Gastroesophageal sphincter (tissue), 4 donors: ENCODE measurements at regions not wholly inside any gene's neighbourhood (a gene's known extent, or its start where the extent isn't known, plus 50 kb on each side); places are given as distances from the start of the nearest gene placed in this dataset.

Source experiments
- ATAC-seq: fragments of 150-250 bp; one replicate; pipeline ENCODE4 v1.9.1; 2016; ENCODE audit warnings: mild to moderate bottlenecking, moderate library complexity
- H3K27ac ChIP-seq, 4 donors: fragments of 200-600 bp; sonication (generic) in 3 of 4; 1 replicate in 3 of 4; 2 replicates in 1 of 4; pipeline ENCODE4 v1.5.1; 2016 to 2019
- H3K27me3 ChIP-seq: fragments of 200-600 bp; sonication (generic); one replicate; pipeline ENCODE4 v1.5.1; 2019
- H3K36me3 ChIP-seq, 2 donors: fragments of 200-600 bp; sonication (generic); one replicate each; pipeline ENCODE4 v1.5.1; 2019; ENCODE audit warnings: control low read depth in 1 of 2
- H3K4me1 ChIP-seq, 3 donors: fragments of 200-600 bp; sonication (generic); 1 replicate in 2 of 3; 2 replicates in 1 of 3; pipeline ENCODE4 v1.5.1; 2016 to 2019; ENCODE audit warnings: control low read depth in 2 of 3
- H3K4me3 ChIP-seq, 2 donors: fragments of 200-600 bp; sonication (generic); one replicate each; pipeline ENCODE4 v1.5.1; 2019; ENCODE audit warnings: mild to moderate bottlenecking in 1 of 2, moderate library complexity in 1 of 2
- H3K9me3 ChIP-seq, 3 donors: fragments of 200-600 bp; sonication (generic); one replicate each; pipeline ENCODE4 v1.5.1; 2017 to 2019; ENCODE audit warnings: control low read depth in 2 of 3
- CTCF ChIP-seq, 4 experiments: fragments of 200-600 bp in 2 of 4; fragments of 450-650 bp in 2 of 4; sonication (generic) in 1 of 4; IDR thresholded peaks; one replicate each; pipeline ENCODE4 v1.5.1; 2017 to 2019; ENCODE audit warnings: antibody characterized with exemption in 4 of 4, mild to moderate bottlenecking in 2 of 4, moderate library complexity in 2 of 4
- EP300 ChIP-seq: sonication (generic); formaldehyde crosslinking; IDR thresholded peaks from one replicate; pipeline ENCODE4 v1.6.1; 2017; ENCODE audit warnings: antibody characterized with exemption, mild to moderate bottlenecking
- POLR2A ChIP-seq, 2 donors: fragments of 450-650 bp; IDR thresholded peaks; one replicate each; pipeline ENCODE4 v1.6.1; 2017; ENCODE audit warnings: antibody characterized with exemption in 2 of 2, mild to moderate bottlenecking in 2 of 2, moderate library complexity in 1 of 2
- POLR2AphosphoS5 ChIP-seq: sonication (generic); formaldehyde crosslinking; IDR thresholded peaks from one replicate; pipeline ENCODE4 v1.6.1; 2017; ENCODE audit warnings: antibody characterized with exemption
- WGBS, 2 donors: methylation state at CpG; one replicate each; pipeline ENCODE4 v1.1.5; 2018; ENCODE audit warnings: low coverage in 1 of 2; 5-methylcytosine and 5-hydroxymethylcytosine counted together

- Histone ChIP-seq H3K4me3 (no peak overlapping the region), H3K9me3 (no peaks in the 10 kb centered on the region), H3K36me3 (no peaks in the 10 kb centered on the region), H3K27ac (no peak overlapping the region), H3K27me3 (no peaks in the 10 kb centered on the region), H3K4me1 (no peaks in the 10 kb centered on the region)
- no peak for ATAC-seq
- 96 to 100% methylated on average over 2 of the region's 2 CpGs for WGBS, 2 donors
- no peak for TF ChIP-seq EP300
- no peak for TF ChIP-seq POLR2A (IDR thresholded peaks at IDR 0.05)
- no peak for TF ChIP-seq CTCF (IDR thresholded peaks at IDR 0.05)
- TF ChIP-seq POLR2AphosphoS5: no peak
Measured at GRCh38 chr3:76035117-76035516, 249.8 kb upstream of the ZNF717 start.

- 59 to 87% methylated on average over 2 of the region's 2 CpGs for WGBS, 2 donors
- H3K27me3 ChIP-seq: no peaks in the 10 kb centered on the region
- H3K4me1 ChIP-seq: no peaks in the 10 kb centered on the region
- H3K4me3 ChIP-seq: no peak overlapping the region
- no peak for TF ChIP-seq EP300
- no peak for TF ChIP-seq CTCF (IDR thresholded peaks at IDR 0.05)
- TF ChIP-seq POLR2A (IDR thresholded peaks at IDR 0.05): no peak
- no peak for TF ChIP-seq POLR2AphosphoS5
- no peak for ATAC-seq
- no peak overlapping the region for H3K27ac ChIP-seq
- no peaks in the 10 kb centered on the region for H3K9me3 ChIP-seq
- no peaks in the 10 kb centered on the region for H3K36me3 ChIP-seq
Measured at GRCh38 chr3:76038949-76039348, 253.6 kb upstream of the ZNF717 start.

GRCh38 chr3:76039431-76039830, 254.1 kb upstream of the ZNF717 start:
- Histone ChIP-seq H3K4me1 (no peaks in the 10 kb centered on the region), H3K27me3 (no peaks in the 10 kb centered on the region), H3K9me3 (no peaks in the 10 kb centered on the region), H3K27ac (no peak overlapping the region), H3K4me3 (no peak overlapping the region), H3K36me3 (no peaks in the 10 kb centered on the region)
- ATAC-seq: no peak
- no peak for TF ChIP-seq POLR2AphosphoS5
- no peak for TF ChIP-seq EP300
- no peak for TF ChIP-seq POLR2A (IDR thresholded peaks at IDR 0.05)
- no peak for TF ChIP-seq CTCF (IDR thresholded peaks at IDR 0.05)

GRCh38 chr3:76040946-76041345, 255.6 kb upstream of the ZNF717 start:
- Histone ChIP-seq H3K4me3 (no peak overlapping the region), H3K9me3 (no peaks in the 10 kb centered on the region), H3K27me3 (no peaks in the 10 kb centered on the region), H3K36me3 (no peaks in the 10 kb centered on the region), H3K4me1 (peaks cover 0 to 5% (median 0%) of the 10 kb centered on the region in 3 donors), H3K27ac (no peak overlapping the region)
- no peak for ATAC-seq
- 71 to 73% methylated on average over 1 of the region's 1 CpG for WGBS, 2 donors
- no peak for TF ChIP-seq EP300

GRCh38 chr3:76043746-76044145, 258.4 kb upstream of the ZNF717 start:
- Histone ChIP-seq H3K9me3 (no peaks in the 10 kb centered on the region), H3K27ac (no peak overlapping the region), H3K4me1 (peaks cover 0 to 5% (median 0%) of the 10 kb centered on the region in 3 donors), H3K4me3 (no peak overlapping the region), H3K36me3 (no peaks in the 10 kb centered on the region), H3K27me3 (no peaks in the 10 kb centered on the region)
- no peak for ATAC-seq
- no peak for TF ChIP-seq CTCF (IDR thresholded peaks at IDR 0.05)
- TF ChIP-seq POLR2A (IDR thresholded peaks at IDR 0.05): no peak
- no peak for TF ChIP-seq POLR2AphosphoS5
- no peak for TF ChIP-seq EP300
- WGBS, 2 donors: 78 to 100% methylated on average over 2 of the region's 2 CpGs
